WTC11 (cell line): ENCODE measurements at regions not wholly inside any gene's neighbourhood (a gene's known extent, or its start where the extent isn't known, plus 50 kb on each side); places are given as distances from the start of the nearest gene placed in this dataset.
"Not testable (repeated sequence)": the region's sequence is repeated elsewhere in the genome, so short reads cannot be mapped to it uniquely, and the experiment has no call there.

Experiments used
- ATAC-seq: fragments of 200-7000 bp; cut with Tn5 transposase; 2 replicates; pipeline ENCODE4 v1.10.0; 2021; ENCODE audit warnings: mild to moderate bottlenecking, moderate library complexity
- CTCF ChIA-PET: fragments of 300-600 bp; sonication (Branson Sonifier 250); formaldehyde crosslinking; loops from one replicate; lab custom pipeline; 2021; ENCODE audit warnings: antibody characterized with exemption; lab: Charles Lee
- POLR2A ChIA-PET: fragments of 350-600 bp; sonication (Branson Sonifier 250); formaldehyde crosslinking; loops from one replicate; lab custom pipeline; 2021; ENCODE audit warnings: antibody characterized with exemption; lab: Charles Lee
- DNase-seq: peaks from one replicate; pipeline ENCODE4 v3.0.0; 2021; ENCODE audit warnings: low spot score
- H3K27ac Mint-ChIP-seq: 2 replicates; pipeline ENCODE4 v1.8.0; 2021; ENCODE audit warnings: mixed read lengths
- H3K27me3 Mint-ChIP-seq: 2 replicates; pipeline ENCODE4 v1.8.0; 2021; ENCODE audit warnings: low read depth, mild to moderate bottlenecking, moderate library complexity, mixed read lengths
- H3K36me3 Mint-ChIP-seq: 2 replicates; pipeline ENCODE4 v1.8.0; 2021; ENCODE audit warnings: mixed read lengths
- H3K4me1 Mint-ChIP-seq: 2 replicates; pipeline ENCODE4 v1.8.0; 2022; ENCODE audit warnings: mixed read lengths
- H3K4me3 Mint-ChIP-seq: 2 replicates; pipeline ENCODE4 v1.8.0; 2021; ENCODE audit warnings: mild to moderate bottlenecking, moderate library complexity, mixed read lengths
- H3K9me3 Mint-ChIP-seq: 2 replicates; pipeline ENCODE4 v1.8.0; 2021; ENCODE audit warnings: mixed read lengths
- ATF1 ChIP-seq: sonication (generic); formaldehyde crosslinking; IDR thresholded peaks from 2 replicates; pipeline ENCODE4 v1.8.1; 2023; ENCODE audit warnings: mild to moderate bottlenecking, moderate library complexity, missing genetic modification reagents
- CREB1 ChIP-seq: sonication (generic); formaldehyde crosslinking; IDR thresholded peaks from 2 replicates; pipeline ENCODE4 v1.8.0; 2023; ENCODE audit warnings: mild to moderate bottlenecking, missing genetic modification reagents
- CTCF ChIP-seq: fragments of 200-600 bp; IDR thresholded peaks from 2 replicates; pipeline ENCODE4 v1.8.0; 2022; ENCODE audit warnings: antibody characterized with exemption
- E2F1 ChIP-seq: sonication (generic); formaldehyde crosslinking; IDR thresholded peaks from 2 replicates; pipeline ENCODE4 v1.8.0; 2022; ENCODE audit warnings: mild to moderate bottlenecking, missing genetic modification reagents
- ETV6 ChIP-seq: sonication (generic); formaldehyde crosslinking; IDR thresholded peaks from 2 replicates; pipeline ENCODE4 v1.8.1; 2022; ENCODE audit warnings: mild to moderate bottlenecking, missing genetic modification reagents
- FOXJ3 ChIP-seq: sonication (generic); formaldehyde crosslinking; IDR thresholded peaks from 2 replicates; pipeline ENCODE4 v1.9.0; 2021; ENCODE audit warnings: missing genetic modification reagents, mild to moderate bottlenecking, borderline replicate concordance
- FOXP1 ChIP-seq: sonication (generic); formaldehyde crosslinking; IDR thresholded peaks from 2 replicates; pipeline ENCODE4 v1.8.0; 2022; ENCODE audit warnings: missing genetic modification reagents, mild to moderate bottlenecking, moderate library complexity, borderline replicate concordance
- GABPB1 ChIP-seq: sonication (generic); formaldehyde crosslinking; IDR thresholded peaks from 2 replicates; pipeline ENCODE4 v1.8.1; 2023; ENCODE audit warnings: mild to moderate bottlenecking, missing genetic modification reagents
- MLX ChIP-seq: sonication (generic); formaldehyde crosslinking; IDR thresholded peaks from 2 replicates; pipeline ENCODE4 v1.8.1; 2023; ENCODE audit warnings: mild to moderate bottlenecking, missing genetic modification reagents, moderate library complexity
- MYBL2 ChIP-seq: sonication (generic); formaldehyde crosslinking; IDR thresholded peaks from 2 replicates; pipeline ENCODE4 v1.8.1; 2023; ENCODE audit warnings: mild to moderate bottlenecking, moderate library complexity, missing genetic modification reagents
- NFYB ChIP-seq: sonication (generic); formaldehyde crosslinking; conservative IDR thresholded peaks from 2 replicates; pipeline ENCODE4 v1.8.0; 2022; ENCODE audit warnings: low read depth, missing genetic modification reagents
- NR1H2 ChIP-seq: sonication (generic); formaldehyde crosslinking; IDR thresholded peaks from 2 replicates; pipeline ENCODE4 v1.9.0; 2021; ENCODE audit warnings: mild to moderate bottlenecking, moderate library complexity, missing genetic modification reagents
- NR2C2 ChIP-seq: sonication (generic); formaldehyde crosslinking; IDR thresholded peaks from 2 replicates; pipeline ENCODE4 v1.8.0; 2022; ENCODE audit warnings: mild to moderate bottlenecking, missing genetic modification reagents
- PRDM15 ChIP-seq: sonication (generic); formaldehyde crosslinking; IDR thresholded peaks from 2 replicates; pipeline ENCODE4 v1.8.0; 2022; ENCODE audit warnings: missing genetic modification reagents
- PREB ChIP-seq: sonication (generic); formaldehyde crosslinking; IDR thresholded peaks from 2 replicates; pipeline ENCODE4 v1.8.1; 2022; ENCODE audit warnings: mild to moderate bottlenecking, missing genetic modification reagents, moderate library complexity, borderline replicate concordance
- PRRX2 ChIP-seq: fragments of 250-450 bp; sonication (Bioruptor Pico); IDR thresholded peaks from 2 replicates; pipeline ENCODE4 v1.8.0; 2021; ENCODE audit warnings: mild to moderate bottlenecking
- RELA ChIP-seq: sonication (generic); formaldehyde crosslinking; IDR thresholded peaks from 2 replicates; pipeline ENCODE4 v1.8.1; 2022; ENCODE audit warnings: missing genetic modification reagents, mild to moderate bottlenecking, borderline replicate concordance
- SMAD3 ChIP-seq: sonication (generic); formaldehyde crosslinking; IDR thresholded peaks from 2 replicates; pipeline ENCODE4 v1.8.0; 2022; ENCODE audit warnings: missing genetic modification reagents, mild to moderate bottlenecking, borderline replicate concordance
- SP1 ChIP-seq: sonication (generic); formaldehyde crosslinking; conservative IDR thresholded peaks from 2 replicates; pipeline ENCODE4 v1.8.1; 2022; ENCODE audit warnings: missing genetic modification reagents
- ZNF121 ChIP-seq: sonication (generic); formaldehyde crosslinking; IDR thresholded peaks from 2 replicates; pipeline ENCODE4 v1.8.0; 2023; ENCODE audit warnings: missing genetic modification reagents
- ZNF317 ChIP-seq: sonication (generic); formaldehyde crosslinking; IDR thresholded peaks from 2 replicates; pipeline ENCODE4 v1.8.1; 2023; ENCODE audit warnings: low read depth, mild to moderate bottlenecking, moderate library complexity, missing genetic modification reagents, borderline replicate concordance

GRCh38 chr6:6986344-6986743 lies 121.4 kb upstream of the RREB1 start (continued):
- no peak for TF ChIP-seq RELA (CRISPR knock-in tag)

GRCh38 chr6:6987749-6988148 lies 120.0 kb upstream of the RREB1 start:
- H3K27ac Mint-ChIP-seq, result peak overlapping the region; percentile 81
- H3K4me3 Mint-ChIP-seq, result no peak overlapping the region
- DNase-seq, result no peak
- ATAC-seq, result peak; percentile 56
- H3K36me3 Mint-ChIP-seq, result no peaks in the 10 kb centered on the region
- H3K9me3 Mint-ChIP-seq, result no peaks in the 10 kb centered on the region
- H3K4me1 Mint-ChIP-seq, result peaks cover 8% of the 10 kb centered on the region
- POLR2A ChIA-PET, result interaction anchor here (0.6 kb wide), 1 partner anchor 169 kb away, joined by 3 read pairs; no protein-coding TSS in a partner anchor
- H3K27me3 Mint-ChIP-seq, result no peaks in the 10 kb centered on the region; the same call in 1 of the 2 replicates
- TF ChIP-seq ETV6 (CRISPR knock-in tag) (no peak), SMAD3 (CRISPR knock-in tag) (no peak), FOXP1 (CRISPR knock-in tag) (no peak), PREB (CRISPR knock-in tag) (no peak), PRDM15 (CRISPR knock-in tag) (no peak), CREB1 (CRISPR knock-in tag) (no peak), NR2C2 (CRISPR knock-in tag) (no peak), MYBL2 (no peak), SP1 (CRISPR knock-in tag) (no peak), E2F1 (CRISPR knock-in tag) (no peak), ATF1 (CRISPR knock-in tag) (no peak), NR1H2 (CRISPR knock-in tag) (no peak), GABPB1 (CRISPR knock-in tag) (no peak)
- TF ChIP-seq, all 79 proteins: peak for 0
- CTCF ChIA-PET, result interaction anchor here (1.1 kb wide), 2 partner anchors 263 to 291 kb away, joined by 3 read pairs; no protein-coding TSS in a partner anchor

GRCh38 chr6:6990059-6990458 lies 117.7 kb upstream of the RREB1 start:
- H3K4me3 Mint-ChIP-seq, H3K9me3 Mint-ChIP-seq, H3K27me3 Mint-ChIP-seq, CTCF ChIA-PET, H3K36me3 Mint-ChIP-seq, DNase-seq, H3K27ac Mint-ChIP-seq, ATAC-seq, H3K4me1 Mint-ChIP-seq, POLR2A ChIA-PET: not testable (repeated sequence)

- DNase-seq, result no peak
- ChIA-PET CTCF (no interaction called here), POLR2A (no interaction called here)
- TF ChIP-seq FOXJ3 (CRISPR knock-in tag) (no peak), MLX (CRISPR knock-in tag) (no peak), CTCF (no peak), ZNF317 (CRISPR knock-in tag) (no peak), ZNF121 (CRISPR knock-in tag) (no peak), FOXP1 (CRISPR knock-in tag) (no peak), CREB1 (CRISPR knock-in tag) (no peak), NFYB (CRISPR knock-in tag) (no peak), PRRX2 (CRISPR knock-in tag) (no peak)
- no peaks in the 10 kb centered on the region for H3K36me3 Mint-ChIP-seq
- no peak overlapping the region for H3K27ac Mint-ChIP-seq
- ATAC-seq, result no peak
- H3K4me1 Mint-ChIP-seq, result peaks cover 11% of the 10 kb centered on the region
- H3K9me3 Mint-ChIP-seq, result no peaks in the 10 kb centered on the region
- no peaks in the 10 kb centered on the region for H3K27me3 Mint-ChIP-seq
- H3K4me3 Mint-ChIP-seq, result no peak overlapping the region
Observed at GRCh38 chr6:6993503-6994237, 114.1 kb upstream of the RREB1 start.
